H4 (cell line): ENCODE measurements at regions not wholly inside any gene's neighbourhood (a gene's known extent, or its start where the extent isn't known, plus 50 kb on each side); places are given as distances from the start of the nearest gene placed in this dataset.
A peak's percentile ranks its signal among the peaks of the same experiment; 100 is the strongest.
"Not testable (repeated sequence)": the region's sequence is repeated elsewhere in the genome, so short reads cannot be mapped to it uniquely, and the experiment has no call there.

Source experiments
- DNase-seq: peaks from one replicate; pipeline ENCODE4 v3.0.0-alpha.2; 2015; ENCODE audit warnings: low spot score

DNA sequence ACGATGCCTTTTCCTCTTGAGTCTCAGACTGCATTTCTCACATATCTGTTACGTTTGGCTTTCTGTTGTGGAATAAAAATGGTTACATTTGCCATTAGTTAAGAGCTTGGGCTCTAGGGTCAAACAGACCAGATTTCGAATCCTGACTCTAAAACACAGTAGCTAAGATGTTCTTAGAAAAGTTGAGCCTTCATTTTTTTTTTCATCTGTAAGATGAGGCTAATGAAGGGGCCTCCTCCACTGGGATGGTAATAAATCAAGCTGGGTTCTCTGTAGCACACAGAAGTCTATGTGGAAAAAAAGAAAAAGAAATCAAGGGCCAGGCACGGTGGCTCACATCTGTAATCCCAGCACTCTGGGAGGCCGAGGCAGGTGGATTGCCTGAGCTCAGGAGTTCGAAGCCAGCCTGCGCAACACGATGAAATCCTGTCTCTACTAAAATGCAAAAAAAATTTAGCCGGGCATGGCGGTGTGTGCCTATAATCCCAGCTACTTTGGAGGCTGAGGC lies 49.9 kb upstream of the CAPRIN1 start:
- no peak for DNase-seq

DNA sequence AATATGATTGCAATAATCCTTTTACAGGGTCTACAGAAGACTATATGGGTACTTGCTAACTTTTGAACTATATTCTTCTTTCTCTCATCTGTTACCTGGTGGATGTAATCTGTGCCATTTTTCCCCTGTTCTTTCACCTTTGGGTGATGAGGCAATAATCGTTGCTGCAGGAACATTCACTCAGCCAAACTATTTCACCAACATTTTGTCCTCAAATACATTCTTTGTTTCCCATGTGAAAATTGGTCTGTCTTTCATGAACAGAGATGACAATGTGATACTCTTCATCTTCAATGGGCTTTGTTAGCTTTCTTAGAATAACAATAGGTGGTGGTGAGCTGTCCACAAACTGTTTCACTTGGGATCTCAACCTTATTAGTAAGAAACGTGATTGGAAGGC lies 52.1 kb upstream of the CAPRIN1 start:
- no peak for DNase-seq

DNA sequence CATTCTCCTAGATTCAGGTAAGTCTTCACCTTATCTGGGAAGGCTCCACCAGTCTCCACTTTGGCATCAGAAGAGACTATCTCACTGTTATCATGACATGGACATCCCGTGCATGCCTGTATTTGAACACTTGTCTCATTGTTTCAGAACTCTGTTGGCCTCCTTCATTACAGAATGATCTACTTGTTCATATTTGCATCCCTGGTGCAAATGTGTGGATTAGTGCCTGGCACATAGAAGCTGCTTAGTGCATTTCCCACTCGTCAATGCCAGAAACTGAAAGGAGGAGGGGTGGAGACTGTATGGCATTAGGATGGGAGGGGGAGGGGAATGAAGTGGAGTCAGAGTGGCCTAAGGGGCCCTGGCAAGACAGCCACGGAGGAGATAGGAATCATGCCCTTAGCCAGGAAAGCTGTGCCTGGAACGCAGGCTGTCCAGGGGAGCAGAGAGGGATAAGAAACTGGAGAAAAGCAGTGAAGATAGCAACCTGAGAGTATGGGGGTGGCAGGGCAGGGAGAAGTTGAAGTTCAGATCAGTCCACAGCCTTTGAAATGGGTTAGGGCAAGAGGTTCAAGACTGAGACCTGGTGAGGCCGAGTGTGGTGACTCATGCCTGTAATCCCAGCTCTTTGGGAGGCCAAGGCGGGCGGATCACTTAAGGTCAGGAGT lies 53.8 kb upstream of the CAPRIN1 start:
- no peak for DNase-seq

DNA sequence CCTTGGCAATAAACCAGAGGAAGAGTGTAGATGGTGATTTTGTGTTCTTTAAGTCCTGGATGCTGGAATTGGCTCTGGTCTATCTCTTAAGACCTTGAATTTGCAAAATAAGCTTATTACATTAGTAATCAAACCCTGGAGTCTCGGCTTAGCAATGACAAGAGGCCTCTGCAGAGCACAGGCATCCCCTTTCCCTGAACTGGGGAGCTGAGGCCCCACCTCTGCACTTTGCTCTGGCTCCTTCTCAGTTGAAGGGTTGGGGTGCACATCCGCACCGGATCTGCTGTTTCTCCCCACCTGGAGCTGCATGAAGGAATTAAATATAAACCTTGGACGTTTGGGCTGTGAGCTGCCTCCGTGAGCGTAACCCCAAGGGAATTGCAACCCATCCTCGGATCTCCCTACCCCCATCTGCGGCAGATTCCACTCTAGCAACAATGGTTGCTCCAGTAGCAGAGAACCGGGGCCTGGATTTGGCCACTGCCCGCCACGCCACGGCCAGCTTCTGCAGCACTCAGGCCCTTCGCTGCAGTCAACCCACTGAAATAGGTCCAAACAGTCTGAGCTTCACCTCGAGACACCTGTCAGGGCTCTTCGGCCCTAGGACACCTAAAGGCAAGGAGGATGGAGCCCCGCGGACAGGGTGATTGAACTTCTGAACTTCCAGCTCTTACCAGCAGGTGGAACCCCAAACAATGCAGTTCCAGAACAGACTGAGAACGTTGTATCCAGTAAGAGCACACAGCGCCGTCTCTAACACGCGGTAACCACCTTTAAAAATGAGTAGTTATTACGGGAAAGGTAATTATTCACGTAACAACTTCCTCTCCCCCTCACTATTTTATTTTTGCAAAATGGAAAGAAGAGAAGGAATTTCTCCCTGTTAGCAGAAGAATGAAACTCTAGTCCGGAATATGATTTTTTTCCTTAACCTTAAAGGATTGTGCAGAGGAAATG lies 54.8 kb upstream of the CAPRIN1 start:
- DNase-seq: peak; percentile 68

DNA sequence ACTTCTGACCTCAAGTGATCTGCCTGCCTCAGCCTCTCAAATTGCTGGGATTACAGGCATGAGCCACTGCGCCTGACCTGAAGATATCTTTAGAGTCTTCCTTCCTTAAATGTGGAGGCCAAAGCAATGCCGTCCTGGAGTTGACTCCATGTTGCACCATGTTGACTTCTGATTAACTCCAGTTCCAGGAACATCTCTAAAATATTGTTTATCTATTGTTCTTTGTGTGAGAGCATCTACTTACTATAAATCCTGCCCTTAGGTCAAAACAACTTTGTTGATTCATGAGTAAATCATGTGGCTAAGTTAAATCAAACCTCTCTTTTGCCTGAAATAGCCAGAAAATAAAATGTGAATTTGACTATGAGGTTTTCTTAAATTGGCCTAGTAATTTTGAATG lies 56.6 kb upstream of the CAPRIN1 start:
- DNase-seq: no peak

DNA sequence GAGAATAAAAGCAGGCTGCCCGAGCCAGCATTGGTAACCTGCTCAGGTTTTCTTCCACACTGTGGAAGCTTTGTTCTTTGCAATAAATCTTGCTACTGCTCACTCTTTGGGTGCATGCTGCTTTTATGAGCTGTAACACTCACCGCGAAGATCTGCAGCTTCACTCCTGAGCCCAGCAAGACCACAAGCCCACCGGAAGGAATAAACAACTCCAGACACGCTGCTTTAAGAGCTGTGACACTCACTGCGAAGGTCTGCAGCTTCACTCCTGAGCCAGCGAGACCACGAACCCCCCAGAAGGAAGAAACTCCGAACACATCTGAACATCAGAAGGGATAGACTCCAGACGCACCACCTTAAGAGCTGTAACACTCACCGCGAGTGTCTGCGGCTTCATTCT lies 60.4 kb upstream of the CAPRIN1 start:
- not testable (repeated sequence) for DNase-seq

DNA sequence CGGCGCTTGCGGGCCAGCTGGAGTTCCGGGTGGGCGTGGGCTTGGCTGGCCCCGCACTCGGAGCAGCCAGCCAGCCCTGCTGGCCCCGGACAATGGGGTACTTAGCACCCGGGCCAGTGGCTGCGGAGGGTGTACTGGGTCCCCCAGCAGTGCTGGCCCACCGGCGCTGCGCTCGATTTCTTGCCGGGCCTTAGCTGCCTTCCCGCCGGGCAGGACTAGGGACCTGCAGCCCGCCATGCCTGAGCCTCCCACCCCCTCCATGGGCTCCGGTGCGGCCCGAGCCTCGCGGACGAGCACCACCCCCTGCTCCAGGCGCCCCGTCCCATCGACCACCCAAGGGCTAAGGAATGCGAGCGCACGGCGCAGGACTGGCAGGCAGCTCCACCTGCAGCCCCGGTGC lies 61.4 kb upstream of the CAPRIN1 start:
- DNase-seq: not testable (repeated sequence)

DNA sequence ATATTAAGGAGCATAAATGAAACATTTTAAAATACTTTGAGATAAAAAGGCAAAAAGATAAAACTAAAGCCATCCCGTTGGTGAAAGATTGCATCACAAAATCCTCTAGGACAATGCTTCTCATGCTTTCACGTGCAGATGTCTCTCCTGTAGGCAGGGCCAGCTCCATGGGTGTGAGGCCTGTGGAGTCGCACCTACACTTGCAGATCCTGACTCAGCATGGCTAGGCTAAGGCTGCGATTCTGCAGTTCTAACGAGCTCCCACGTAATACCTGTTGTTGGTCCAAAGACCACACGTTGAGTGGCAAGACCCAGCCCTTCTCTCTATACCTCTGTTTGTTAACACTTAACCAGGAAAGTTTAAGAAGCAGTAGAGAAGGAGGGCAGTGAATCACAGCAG lies 62.1 kb upstream of the CAPRIN1 start:
- no peak for DNase-seq

DNA sequence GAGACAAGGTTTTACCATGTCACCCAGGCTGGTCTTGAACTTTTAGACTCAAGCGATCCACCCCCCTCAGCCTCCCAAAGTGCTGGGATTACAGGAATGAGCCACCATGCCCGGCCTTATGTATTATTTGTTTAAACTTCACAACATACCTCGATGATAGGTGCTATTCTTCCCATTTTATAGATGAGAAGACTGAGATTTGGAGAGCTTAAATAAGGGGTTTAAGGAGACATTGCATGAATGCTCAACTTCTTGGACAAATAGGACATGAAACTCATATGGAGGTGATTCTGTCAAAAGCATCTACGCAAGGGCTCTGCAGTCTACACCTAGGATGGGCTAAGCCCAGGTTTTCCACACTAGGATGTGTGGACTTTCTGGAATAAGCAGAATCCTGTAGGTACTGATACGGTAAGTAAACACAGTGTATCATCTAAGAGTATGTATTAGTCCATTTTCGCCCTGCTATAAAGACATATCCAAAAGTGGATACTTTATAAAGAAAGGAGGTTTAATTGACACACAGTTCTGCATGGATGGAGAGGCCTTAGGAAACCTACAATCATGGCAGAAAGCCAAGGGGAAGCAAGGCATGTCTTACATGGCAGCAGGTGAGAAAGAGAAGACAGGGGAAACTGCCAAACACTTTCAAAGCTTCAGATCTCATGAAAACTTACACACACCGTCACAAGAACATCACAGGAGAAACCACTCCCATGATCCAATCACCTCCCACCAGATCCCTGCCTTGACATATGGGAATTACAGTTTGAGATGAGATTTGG lies 62.8 kb upstream of the CAPRIN1 start:
- no peak for DNase-seq

DNA sequence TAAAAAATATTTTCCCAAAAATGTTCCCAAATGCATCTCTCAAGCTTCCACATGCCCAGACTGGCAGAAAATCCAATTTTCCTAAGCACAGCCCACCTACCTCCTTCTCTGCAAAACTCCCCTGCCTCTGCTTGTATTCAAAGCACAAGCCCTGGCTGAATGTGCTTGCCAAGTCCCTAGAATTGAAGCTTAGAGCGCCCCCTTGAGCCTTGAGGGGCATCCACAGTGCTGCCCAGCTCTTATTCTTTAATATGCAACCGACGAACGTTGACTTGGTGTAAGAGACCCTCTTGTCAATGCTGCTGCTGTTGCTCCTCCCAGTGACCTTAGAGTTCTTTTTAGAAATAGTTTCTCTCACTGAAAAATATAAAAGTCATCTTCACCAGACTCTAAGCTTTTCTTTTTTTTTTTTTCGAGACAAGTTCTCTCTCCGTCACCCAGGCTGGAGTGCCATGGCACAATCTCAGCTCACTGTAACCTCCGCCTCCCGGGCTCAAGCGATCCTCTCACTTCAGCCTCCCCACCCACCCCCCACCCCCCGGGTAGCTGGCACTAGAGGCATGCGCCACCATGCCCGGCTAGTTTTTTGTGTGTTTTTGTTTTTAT lies 63.5 kb upstream of the CAPRIN1 start:
- DNase-seq: peak; percentile 82

DNA sequence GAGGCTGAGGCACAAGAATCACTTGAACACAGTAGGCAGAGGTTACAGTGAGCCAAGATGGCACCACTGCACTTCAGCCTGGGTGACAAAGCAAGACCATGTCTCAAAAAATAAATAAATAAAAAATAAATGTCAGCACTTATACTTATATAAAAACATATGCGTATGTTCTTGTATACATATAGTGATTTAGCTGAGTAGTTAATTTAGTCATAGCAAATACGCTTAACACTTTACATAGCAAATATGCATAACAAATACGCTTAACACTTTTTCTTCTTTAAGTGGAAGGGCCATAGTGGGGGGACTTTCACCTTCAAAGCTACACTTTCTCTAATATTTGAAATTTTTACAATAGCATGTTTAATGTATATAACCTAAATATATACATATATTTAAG lies 64.0 kb upstream of the CAPRIN1 start:
- DNase-seq: no peak

DNA sequence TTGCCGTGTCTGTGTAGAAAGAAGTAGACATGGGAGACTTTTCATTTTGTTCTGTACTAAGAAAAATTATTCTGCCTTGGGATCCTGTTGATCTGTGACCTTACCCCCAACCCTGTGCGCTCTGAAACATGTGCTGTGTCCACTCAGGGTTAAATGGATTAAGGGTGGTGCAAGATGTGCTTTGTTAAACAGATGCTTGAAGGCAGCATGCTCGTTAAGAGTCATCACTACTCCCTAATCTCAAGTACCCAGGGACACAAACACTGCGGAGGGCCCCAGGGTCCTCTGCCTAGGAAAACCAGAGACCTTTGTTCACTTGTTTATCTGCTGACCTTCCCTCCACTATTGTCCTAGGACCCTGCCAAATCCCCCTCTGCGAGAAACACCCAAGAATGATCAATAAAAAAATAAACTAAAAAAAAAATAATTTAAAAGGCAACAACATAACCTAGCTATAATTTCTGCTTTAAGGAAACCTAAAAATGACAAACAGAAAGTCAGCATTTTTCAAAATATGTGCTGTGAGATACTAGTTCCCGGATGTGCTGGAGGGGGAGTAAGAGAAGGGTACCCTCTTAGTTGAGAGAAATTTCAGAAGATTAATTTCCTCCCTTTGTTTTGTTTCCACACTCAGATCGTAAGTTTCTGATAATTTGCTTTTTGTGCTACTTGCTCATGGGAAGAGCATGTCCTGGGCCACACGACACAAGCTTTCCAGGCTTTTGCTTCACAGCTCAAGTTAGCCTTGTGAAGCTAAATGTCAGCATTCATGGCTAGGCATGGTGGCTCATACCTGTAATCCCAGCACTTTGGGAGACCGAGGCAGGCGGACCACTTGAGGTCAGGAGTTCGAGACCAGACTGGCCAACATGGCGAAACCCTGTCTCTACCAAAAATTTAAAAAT lies 64.7 kb upstream of the CAPRIN1 start:
- not testable (repeated sequence) for DNase-seq

DNA sequence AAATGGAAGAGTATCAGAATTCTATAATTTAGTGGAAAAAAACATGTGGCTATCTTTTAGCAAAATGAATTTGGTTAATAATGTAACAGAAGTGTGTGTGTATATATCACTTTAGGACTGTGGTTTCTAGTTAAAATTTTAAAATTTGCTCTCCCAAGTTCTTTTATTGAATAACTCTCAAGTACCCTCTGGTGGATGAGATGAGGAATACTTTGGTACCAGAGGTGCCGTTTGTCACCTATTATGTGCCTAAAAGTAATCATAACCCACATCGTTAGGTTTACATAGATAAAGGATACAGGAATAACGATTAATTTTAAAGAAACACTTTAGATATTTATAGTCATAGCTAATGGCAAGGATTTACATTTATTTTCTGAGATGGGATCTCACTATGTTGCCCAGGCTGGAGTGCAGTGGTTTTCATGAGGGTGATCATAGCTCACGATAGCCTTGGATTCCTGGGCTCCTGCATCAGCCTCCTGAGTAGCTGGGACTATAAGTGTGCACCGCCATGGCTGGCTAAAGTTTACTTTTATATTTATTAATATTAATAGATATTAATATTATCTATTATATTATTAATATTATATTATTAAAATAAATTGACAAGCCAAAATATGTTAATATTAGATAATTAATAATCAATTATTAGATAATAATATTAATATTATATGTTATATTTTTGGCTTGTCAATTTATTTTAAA lies 66.7 kb upstream of the CAPRIN1 start:
- DNase-seq: no peak

DNA sequence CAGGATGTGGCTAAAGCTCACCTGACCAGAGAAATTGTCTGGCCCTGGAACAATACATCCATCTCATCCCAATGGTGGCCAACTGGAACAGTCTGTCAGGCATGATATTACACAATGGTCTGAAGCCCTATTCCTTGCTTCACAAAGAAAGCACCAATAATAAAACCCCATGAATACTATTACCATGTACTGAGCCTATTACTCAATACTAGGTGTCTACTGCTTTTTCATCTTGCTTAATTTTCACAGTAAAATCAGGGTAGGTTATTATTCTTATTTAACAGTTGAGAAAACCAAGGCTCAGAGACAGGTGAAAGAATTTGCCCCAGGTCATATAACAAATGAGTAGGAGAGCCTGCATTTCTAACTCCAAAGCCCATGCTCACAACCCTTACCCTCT lies 68.9 kb upstream of the CAPRIN1 start:
- no peak for DNase-seq

DNA sequence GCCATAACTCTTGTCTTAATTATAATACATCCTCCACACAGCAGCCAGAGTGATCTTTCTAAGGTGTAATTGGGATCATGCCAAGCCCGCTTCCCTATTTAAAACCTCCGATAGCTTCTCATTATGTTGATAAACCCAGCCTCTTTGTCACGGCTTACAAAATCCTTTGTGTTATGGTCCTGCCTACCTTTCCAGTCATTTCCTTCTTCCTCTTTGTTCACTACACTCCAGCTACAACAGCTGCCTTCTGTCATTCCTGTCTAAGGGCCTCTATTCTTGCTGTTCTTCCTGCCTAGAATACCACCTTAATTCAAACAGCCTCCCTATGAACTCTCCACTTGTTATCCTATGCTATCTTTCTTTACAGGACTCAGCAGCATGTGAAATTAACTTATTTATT lies 70.6 kb upstream of the CAPRIN1 start:
- no peak for DNase-seq

DNA sequence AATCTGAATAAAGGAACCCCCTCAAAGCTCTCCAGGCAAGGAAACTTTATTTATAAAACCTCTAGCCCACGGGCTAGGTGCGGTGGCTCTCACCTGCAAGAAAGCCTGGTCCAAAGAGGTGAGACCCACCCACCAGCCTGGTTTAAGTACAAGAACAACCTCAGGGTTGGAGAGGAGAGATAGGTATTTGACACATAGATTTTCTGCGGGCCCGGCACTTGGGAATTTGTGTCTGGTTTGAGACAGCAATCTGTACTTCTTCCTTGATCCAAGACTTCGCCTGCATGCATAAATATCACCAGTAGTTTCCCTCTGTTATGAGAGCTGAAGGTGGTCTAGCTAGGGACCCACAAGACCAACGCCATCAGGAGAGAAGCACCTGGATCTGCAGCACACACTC lies 73.2 kb upstream of the CAPRIN1 start:
- DNase-seq: no peak

DNA sequence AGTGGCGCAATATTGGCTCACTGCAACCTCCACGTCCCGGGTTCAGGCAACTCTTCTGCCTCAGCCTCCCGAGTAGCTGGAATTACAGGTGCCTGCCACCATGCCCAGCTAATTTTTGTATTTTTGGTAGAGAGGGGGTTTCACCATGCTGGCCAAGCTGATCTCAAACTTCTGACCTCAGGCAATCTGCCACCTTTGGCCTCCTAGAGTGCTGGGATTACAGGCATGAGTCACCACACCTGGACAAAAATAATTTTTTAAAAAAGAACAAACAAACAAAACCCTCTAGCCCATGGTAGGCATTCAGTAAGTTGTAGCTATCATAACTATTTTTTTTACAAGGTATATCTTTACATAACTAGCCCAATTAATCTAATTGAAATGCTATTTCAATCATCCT lies 73.9 kb upstream of the CAPRIN1 start:
- no peak for DNase-seq

DNA sequence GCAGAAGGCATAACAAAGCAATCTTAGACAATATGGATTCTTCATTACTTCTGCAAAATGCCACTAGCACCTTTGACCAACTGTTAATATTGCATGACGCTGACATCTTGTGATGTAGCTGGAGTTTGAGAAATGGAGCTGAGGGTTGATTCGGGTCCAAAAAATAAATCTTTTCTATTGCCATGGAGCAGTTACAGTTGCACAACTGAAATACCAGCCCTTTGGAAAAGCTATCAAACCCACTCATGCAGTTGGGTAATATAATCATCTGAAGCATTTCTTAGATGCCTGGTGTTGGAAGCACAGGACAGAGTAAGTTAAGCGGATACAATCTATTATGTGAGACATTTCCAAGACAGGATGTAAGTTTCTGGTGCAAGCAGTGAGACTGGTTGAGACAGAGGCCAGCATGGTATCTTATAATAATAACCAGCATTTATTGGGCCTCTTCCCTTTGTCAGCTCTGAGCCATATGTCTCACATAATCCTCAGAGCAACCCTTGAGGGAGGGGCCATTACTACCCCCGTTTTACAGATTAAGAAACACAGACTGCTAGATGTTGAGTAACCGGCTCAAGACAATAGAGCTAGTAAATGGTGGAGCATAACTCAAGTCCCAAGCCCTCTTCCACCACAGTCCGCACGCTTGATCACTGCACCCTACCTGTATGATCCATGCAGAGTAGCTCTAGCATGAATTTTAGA lies 74.9 kb upstream of the CAPRIN1 start:
- DNase-seq: no peak

DNA sequence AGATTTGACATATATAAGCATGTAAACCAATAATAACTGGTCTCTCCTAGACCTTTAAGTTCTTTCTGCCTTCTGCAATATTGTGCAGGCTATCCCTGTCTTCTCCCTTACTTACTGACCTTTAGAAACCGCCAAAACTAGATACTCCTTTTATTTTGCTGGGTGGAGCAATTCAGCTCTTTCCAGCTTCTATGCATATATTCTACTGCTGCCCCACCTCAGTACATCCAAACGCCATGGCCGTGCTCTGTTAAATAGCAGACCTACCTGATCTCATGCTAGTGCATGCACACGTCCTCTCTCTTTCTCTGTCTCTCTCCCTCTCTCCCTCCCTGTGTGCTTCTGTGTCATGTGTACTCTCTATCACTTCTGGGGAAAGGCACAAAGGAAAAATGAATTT lies 76.7 kb upstream of the CAPRIN1 start:
- DNase-seq: no peak
